ENCODE measurements at regions not wholly inside any gene's neighbourhood (a gene's known extent, or its start where the extent isn't known, plus 50 kb on each side); places are given as distances from the start of the nearest gene placed in this dataset.

DNA sequence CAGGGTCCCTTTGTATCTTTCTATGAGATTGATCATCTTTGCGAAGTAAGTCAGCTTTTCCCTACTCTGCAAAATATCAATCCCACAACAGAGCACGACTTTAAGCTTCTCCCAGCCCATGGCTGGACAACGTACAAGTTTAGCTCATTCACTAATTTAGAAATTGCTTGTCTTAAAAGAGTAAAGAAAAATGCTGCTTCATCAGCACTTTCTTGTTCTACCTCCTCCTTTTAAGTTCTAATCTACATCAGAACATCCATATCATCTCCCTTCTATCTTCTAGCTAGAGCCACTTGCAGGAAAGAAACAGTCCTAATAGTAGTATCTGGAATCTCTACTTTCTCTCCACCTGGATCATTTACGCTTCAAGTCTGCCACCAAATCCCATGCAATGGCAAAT, 441.2 kb upstream of the ESRRG start:
- TF ChIP-seq EZH2 (IDR thresholded peaks at IDR 0.05; ENCODE audit: insufficient read depth, poor library complexity, severe bottlenecking) = no peak
- no peak for TF ChIP-seq EZH2phosphoT487 (IDR thresholded peaks at IDR 0.05; ENCODE audit: insufficient read depth, low read depth)

All from GM23248 (cell line).